ENCODE measurements at regions not wholly inside any gene's neighbourhood (a gene's known extent, or its start where the extent isn't known, plus 50 kb on each side); places are given as distances from the start of the nearest gene placed in this dataset.

DNA sequence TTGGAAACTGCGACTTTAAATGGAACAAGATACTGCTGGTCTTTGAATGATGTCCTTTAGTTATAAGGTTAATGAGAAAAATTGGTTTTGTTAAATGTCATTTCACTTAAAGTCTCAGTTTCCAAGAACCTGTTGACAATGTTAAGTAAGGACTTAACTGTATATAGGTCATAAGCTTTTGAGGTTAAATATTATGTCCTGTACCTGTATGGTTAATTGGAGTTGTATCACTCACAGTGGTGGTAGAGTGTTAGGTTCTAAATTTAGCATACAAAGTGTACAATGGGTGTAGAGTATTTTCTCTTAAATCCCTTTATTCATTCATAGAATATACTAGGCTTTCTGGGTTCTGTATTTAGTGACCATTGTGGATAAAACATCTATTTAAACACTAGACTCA lies 110.2 kb downstream of the HAUS1 start:
- ChIA-PET RAD21 (ENCODE audit: low non-redundant PET in 1 of 2, low total read pairs in 2 of 2, uncharacterized antibody in 2 of 2, unreplicated experiment in 2 of 2) (no interaction called here), CTCF (no interaction called here), POLR2A (no interaction called here)
- Histone ChIP-seq H3K27ac (ENCODE audit: low read depth, low read length) (no peak overlapping the region), H3K4me2 (ENCODE audit: low read length) (no peak overlapping the region), H3K4me3 (replicated peaks in 1 of 2; ENCODE audit: low read depth in 1 of 2, low read length in 2 of 2) (no peak overlapping the region), H3K9me3 (ENCODE audit: control insufficient read depth in 1 of 2, insufficient read depth in 1 of 2, low read depth in 1 of 2, low read length in 2 of 2) (no peaks in the 10 kb centered on the region), H3K27me3 (ENCODE audit: insufficient read depth, low read length) (no peaks in the 10 kb centered on the region), H2AFZ (ENCODE audit: low read depth, low read length, poor library complexity, severe bottlenecking) (no peak overlapping the region), H3K36me3 (ENCODE audit: control insufficient read depth in 1 of 2, insufficient read depth in 2 of 2, low read length in 2 of 2) (0 out of 4 replicates have a peak, but pooled peaks cover 0 to 9% of the 10 kb centered on the region in 2 experiments), H4K20me1 (ENCODE audit: insufficient read depth) (peaks cover 11% of the 10 kb centered on the region; the same call in 1 of the 2 replicates), H3K4me1 (ENCODE audit: control insufficient read depth in 1 of 2, insufficient read depth in 2 of 2, low read length in 2 of 2) (no peaks in the 10 kb centered on the region), H3K79me2 (ENCODE audit: insufficient read depth, low read length) (peaks cover 84% of the 10 kb centered on the region), H3K9me2 (ENCODE audit: insufficient read depth) (no peaks in the 10 kb centered on the region), H3K9ac (ENCODE audit: low read length) (no peak overlapping the region)
- intact Hi-C loops (cut with micrococcal nuclease) = no loop called here
- no TSS peak for BruUV-seq (replicated peaks)
- ATAC-seq = no peak
- no peak for DNase-seq (ENCODE audit: low read depth, low spot score)
- no peak for TF ChIP-seq ELF1 (IDR thresholded peaks at IDR 0.05; ENCODE audit: borderline replicate concordance, low read depth)
- TF ChIP-seq, protein P1, sequence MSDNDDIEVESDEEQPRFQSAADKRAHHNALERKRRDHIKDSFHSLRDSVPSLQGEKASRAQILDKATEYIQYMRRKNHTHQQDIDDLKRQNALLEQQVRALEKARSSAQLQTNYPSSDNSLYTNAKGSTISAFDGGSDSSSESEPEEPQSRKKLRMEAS (IDR thresholded peaks at IDR 0.05) = no peak
- TF ChIP-seq POLR2AphosphoS5 (IDR thresholded peaks at IDR 0.05; ENCODE audit: low read depth, low read length) = no peak
- TF ChIP-seq FOSL1 (IDR thresholded peaks at IDR 0.05; ENCODE audit: low read depth) = no peak
- TF ChIP-seq, protein P2, sequence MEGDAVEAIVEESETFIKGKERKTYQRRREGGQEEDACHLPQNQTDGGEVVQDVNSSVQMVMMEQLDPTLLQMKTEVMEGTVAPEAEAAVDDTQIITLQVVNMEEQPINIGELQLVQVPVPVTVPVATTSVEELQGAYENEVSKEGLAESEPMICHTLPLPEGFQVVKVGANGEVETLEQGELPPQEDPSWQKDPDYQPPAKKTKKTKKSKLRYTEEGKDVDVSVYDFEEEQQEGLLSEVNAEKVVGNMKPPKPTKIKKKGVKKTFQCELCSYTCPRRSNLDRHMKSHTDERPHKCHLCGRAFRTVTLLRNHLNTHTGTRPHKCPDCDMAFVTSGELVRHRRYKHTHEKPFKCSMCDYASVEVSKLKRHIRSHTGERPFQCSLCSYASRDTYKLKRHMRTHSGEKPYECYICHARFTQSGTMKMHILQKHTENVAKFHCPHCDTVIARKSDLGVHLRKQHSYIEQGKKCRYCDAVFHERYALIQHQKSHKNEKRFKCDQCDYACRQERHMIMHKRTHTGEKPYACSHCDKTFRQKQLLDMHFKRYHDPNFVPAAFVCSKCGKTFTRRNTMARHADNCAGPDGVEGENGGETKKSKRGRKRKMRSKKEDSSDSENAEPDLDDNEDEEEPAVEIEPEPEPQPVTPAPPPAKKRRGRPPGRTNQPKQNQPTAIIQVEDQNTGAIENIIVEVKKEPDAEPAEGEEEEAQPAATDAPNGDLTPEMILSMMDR (IDR thresholded peaks at IDR 0.05 in 2 of 3, conservative IDR thresholded peaks at IDR 0.05 in 1 of 3; ENCODE audit: borderline replicate concordance in 1 of 3, insufficient read depth in 1 of 3, low read depth in 2 of 3, low read length in 2 of 3) = no peak

DNA sequence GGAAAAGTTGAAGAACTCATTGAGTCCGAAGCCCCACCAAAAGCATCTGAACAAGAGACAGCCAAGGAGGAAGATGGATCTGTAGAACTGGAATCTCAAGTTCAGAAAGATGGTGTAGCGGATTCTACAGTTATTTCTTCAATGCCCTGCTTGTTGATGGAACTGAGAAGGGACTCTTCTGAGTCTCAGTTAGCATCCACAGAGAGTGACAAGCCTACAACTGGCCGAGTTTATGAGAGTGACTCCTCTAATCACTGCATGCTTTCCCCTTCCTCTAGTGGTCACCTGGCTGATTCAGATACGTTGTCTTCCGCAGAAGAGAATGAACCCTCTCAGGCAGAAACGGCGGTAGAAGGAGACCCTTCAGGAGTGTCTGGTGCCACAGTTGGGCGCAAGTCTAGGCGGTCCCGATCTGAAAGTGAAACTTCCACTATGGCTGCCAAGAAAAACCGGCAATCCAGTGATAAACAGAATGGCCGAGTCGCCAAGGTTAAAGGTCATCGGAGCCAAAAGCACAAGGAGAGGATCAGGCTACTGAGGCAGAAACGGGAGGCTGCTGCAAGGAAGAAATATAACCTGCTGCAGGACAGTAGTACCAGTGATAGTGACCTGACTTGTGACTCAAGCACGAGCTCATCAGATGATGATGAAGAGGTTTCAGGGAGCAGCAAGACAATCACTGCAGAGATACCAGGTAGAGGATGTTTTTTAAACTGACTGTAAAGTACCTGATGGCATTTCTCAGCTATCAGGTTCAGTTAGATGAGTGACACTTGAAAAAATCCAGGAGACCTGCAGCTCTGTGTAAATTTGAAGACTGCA lies 111.9 kb downstream of the HAUS1 start:
- Histone ChIP-seq H3K79me2 (ENCODE audit: insufficient read depth, low read length) (peaks cover 82% of the 10 kb centered on the region), H3K4me1 (ENCODE audit: control insufficient read depth in 1 of 2, insufficient read depth in 2 of 2, low read length in 2 of 2) (no peaks in the 10 kb centered on the region), H3K9ac (ENCODE audit: low read length) (no peak overlapping the region), H3K27me3 (ENCODE audit: insufficient read depth, low read length) (no peaks in the 10 kb centered on the region), H4K20me1 (ENCODE audit: insufficient read depth) (peaks cover 11% of the 10 kb centered on the region; the same call in 1 of the 2 replicates), H3K9me3 (ENCODE audit: control insufficient read depth in 1 of 2, insufficient read depth in 1 of 2, low read depth in 1 of 2, low read length in 2 of 2) (no peaks in the 10 kb centered on the region), H3K27ac (ENCODE audit: low read depth, low read length) (no peak overlapping the region), H3K36me3 (ENCODE audit: control insufficient read depth in 1 of 2, insufficient read depth in 2 of 2, low read length in 2 of 2) (0 out of 4 replicates have a peak, but pooled peaks cover 0 to 9% of the 10 kb centered on the region in 2 experiments), H3K9me2 (ENCODE audit: insufficient read depth) (no peaks in the 10 kb centered on the region), H3K4me3 (replicated peaks in 1 of 2; ENCODE audit: low read depth in 1 of 2, low read length in 2 of 2) (no peak overlapping the region), H3K4me2 (ENCODE audit: low read length) (no peak overlapping the region), H2AFZ (ENCODE audit: low read depth, low read length, poor library complexity, severe bottlenecking) (no peak overlapping the region)
- BruUV-seq (replicated peaks) = TSS peak; percentile 33
- no peak for ATAC-seq
- RAD21 ChIA-PET (ENCODE audit: low non-redundant PET in 1 of 2, low total read pairs in 2 of 2, uncharacterized antibody in 2 of 2, unreplicated experiment in 2 of 2) = no interaction called here
- CTCF ChIA-PET = interaction anchor here (1.8 kb wide), 1 partner anchor 42 kb away, joined by 5 read pairs; a partner anchor contains a TSS
- intact Hi-C loops (cut with micrococcal nuclease) = no loop called here
- POLR2A ChIA-PET = no interaction called here
- DNase-seq (ENCODE audit: low read depth, low spot score) = no peak
- TF ChIP-seq ZNF274 (IDR thresholded peaks at IDR 0.05; ENCODE audit: low read depth, low read length) (no peak), EGR1 (IDR thresholded peaks at IDR 0.05; ENCODE audit: low read depth) (no peak), SIN3A (IDR thresholded peaks at IDR 0.05; ENCODE audit: low read depth) (no peak), ELF1 (IDR thresholded peaks at IDR 0.05; ENCODE audit: borderline replicate concordance, low read depth) (no peak), EZH2phosphoT487 (IDR thresholded peaks at IDR 0.05; ENCODE audit: borderline replicate concordance) (no peak), CEBPB (IDR thresholded peaks at IDR 0.05; ENCODE audit: low read depth) (no peak), CBX3 (IDR thresholded peaks at IDR 0.05; ENCODE audit: low read depth) (no peak), SP1 (IDR thresholded peaks at IDR 0.05; ENCODE audit: low read depth) (no peak)
- TF ChIP-seq, protein P3, sequence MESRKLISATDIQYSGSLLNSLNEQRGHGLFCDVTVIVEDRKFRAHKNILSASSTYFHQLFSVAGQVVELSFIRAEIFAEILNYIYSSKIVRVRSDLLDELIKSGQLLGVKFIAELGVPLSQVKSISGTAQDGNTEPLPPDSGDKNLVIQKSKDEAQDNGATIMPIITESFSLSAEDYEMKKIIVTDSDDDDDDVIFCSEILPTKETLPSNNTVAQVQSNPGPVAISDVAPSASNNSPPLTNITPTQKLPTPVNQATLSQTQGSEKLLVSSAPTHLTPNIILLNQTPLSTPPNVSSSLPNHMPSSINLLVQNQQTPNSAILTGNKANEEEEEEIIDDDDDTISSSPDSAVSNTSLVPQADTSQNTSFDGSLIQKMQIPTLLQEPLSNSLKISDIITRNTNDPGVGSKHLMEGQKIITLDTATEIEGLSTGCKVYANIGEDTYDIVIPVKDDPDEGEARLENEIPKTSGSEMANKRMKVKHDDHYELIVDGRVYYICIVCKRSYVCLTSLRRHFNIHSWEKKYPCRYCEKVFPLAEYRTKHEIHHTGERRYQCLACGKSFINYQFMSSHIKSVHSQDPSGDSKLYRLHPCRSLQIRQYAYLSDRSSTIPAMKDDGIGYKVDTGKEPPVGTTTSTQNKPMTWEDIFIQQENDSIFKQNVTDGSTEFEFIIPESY (IDR thresholded peaks at IDR 0.05; ENCODE audit: extremely low read depth, insufficient replicate concordance, low read length) = no peak
- TF ChIP-seq, protein P1 (IDR thresholded peaks at IDR 0.05) = no peak

Data from HCT116 (cell line).